Erythroblast (primary cell): ENCODE measurements at regions not wholly inside any gene's neighbourhood (a gene's known extent, or its start where the extent isn't known, plus 50 kb on each side); places are given as distances from the start of the nearest gene placed in this dataset.

Experiments
- GATA1 ChIP-seq: IDR thresholded peaks from 2 replicates; pipeline ENCODE4 v1.6.1; 2011; ENCODE audit warnings: low read depth, mild to moderate bottlenecking, control low read depth, low read length, moderate library complexity
- POLR2A ChIP-seq: IDR thresholded peaks from 2 replicates; pipeline ENCODE4 v1.6.1; 2011; ENCODE audit warnings: mild to moderate bottlenecking, low read length

DNA sequence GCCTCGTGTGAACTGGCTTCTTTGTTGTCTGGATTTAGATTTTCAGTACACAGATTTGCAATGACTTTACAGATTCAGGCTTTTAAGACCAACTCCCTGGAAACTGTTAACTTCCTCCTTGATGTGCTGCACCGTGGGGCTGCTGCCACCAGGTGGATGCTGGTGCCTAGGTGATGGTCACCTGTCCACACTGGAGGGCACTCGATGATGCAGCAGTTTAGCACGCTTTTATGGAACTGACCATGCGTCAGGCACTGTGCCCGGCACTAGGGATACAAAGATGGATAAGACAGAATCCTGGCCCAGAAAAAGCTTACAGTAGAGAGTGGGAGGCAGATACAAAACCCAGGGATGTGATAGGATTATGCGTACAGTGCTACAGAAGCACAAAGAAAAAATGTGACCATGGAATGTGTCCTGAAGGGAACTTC lies 180.7 kb downstream of the CEP135 start:
- TF ChIP-seq POLR2A (no peak), GATA1 (no peak)
